Stomach (tissue), 8 donors: ENCODE measurements at regions not wholly inside any gene's neighbourhood (a gene's known extent, or its start where the extent isn't known, plus 50 kb on each side); places are given as distances from the start of the nearest gene placed in this dataset.

Experiments used
- DNase-seq, 2 donors: peaks; one replicate each; pipeline versions ENCODE4 v3.0.0 to v3.0.0-alpha.2; 2013 to 2019
- H3K27ac ChIP-seq, 5 donors: fragments of 200-600 bp in 4 of 5; sonication (generic) in 4 of 5; one replicate each; pipeline ENCODE4 v1.5.1; 2013 to 2019; ENCODE audit warnings: mild to moderate bottlenecking in 1 of 5, moderate library complexity in 1 of 5
- H3K27me3 ChIP-seq, 3 donors: fragments of 200-600 bp; sonication (generic); one replicate each; pipeline ENCODE4 v1.5.1; 2017 to 2019; ENCODE audit warnings: mixed run types in 1 of 3
- H3K36me3 ChIP-seq, 4 donors: fragments of 200-600 bp; sonication (generic); 1 replicate in 3 of 4; 2 replicates in 1 of 4; pipeline ENCODE4 v1.5.1; 2016 to 2019
- H3K4me1 ChIP-seq, 4 donors: fragments of 200-600 bp; sonication (generic); one replicate each; pipeline ENCODE4 v1.5.1; 2016 to 2019
- H3K4me3 ChIP-seq, 4 donors: fragments of 200-600 bp; sonication (generic) in 3 of 4; one replicate each; pipeline ENCODE4 v1.5.1; 2016 to 2019; ENCODE audit warnings: mild to moderate bottlenecking in 1 of 4
- H3K9me3 ChIP-seq, 4 donors: fragments of 200-600 bp; sonication (generic); one replicate each; pipeline ENCODE4 v1.5.1; 2016 to 2019
- EP300 ChIP-seq: sonication (generic); formaldehyde crosslinking; IDR thresholded peaks from one replicate; pipeline ENCODE4 v1.6.1; 2017; ENCODE audit warnings: antibody characterized with exemption
- POLR2A ChIP-seq, 4 donors: fragments of 450-650 bp; IDR thresholded peaks; one replicate each; pipeline ENCODE4 v1.6.1; 2016; ENCODE audit warnings: antibody characterized with exemption in 4 of 4, control low read depth in 2 of 4, mild to moderate bottlenecking in 1 of 4, moderate library complexity in 1 of 4
- POLR2AphosphoS5 ChIP-seq, 3 donors: sonication (generic); formaldehyde crosslinking; IDR thresholded peaks; one replicate each; pipeline ENCODE4 v1.6.1; 2016; ENCODE audit warnings: antibody characterized with exemption in 3 of 3
- WGBS, 5 donors: extraction: QIAGEN DNeasy Blood & Tissue Kit in 3 of 5; methylation state at CpG; one replicate each; pipeline versions ENCODE4 v1.1.5 to v1.1.7; 2013 to 2018; 5-methylcytosine and 5-hydroxymethylcytosine counted together
- intact Hi-C: fragments of 100-400 bp; cut with DNase I; formaldehyde crosslinking; loops from one replicate; pipeline ENCODE4 v1.15.1; 2023; ENCODE audit warnings: low total_unique reads
- TF ChIP-seq, protein P1 (sequence below), 7 experiments: fragments of 450-650 bp in 4 of 7; fragments of 200-600 bp in 3 of 7; sonication (generic) in 3 of 7; IDR thresholded peaks; one replicate each; pipeline ENCODE4 v1.5.1; 2016 to 2019; ENCODE audit warnings: antibody characterized with exemption in 7 of 7, control low read depth in 2 of 7, mild to moderate bottlenecking in 1 of 7
- donor health status: healthy with polysubstance abuse.
- donor health status: Bipolar disorder and iron deficiency.
- donor health status: healthy.

DNA sequence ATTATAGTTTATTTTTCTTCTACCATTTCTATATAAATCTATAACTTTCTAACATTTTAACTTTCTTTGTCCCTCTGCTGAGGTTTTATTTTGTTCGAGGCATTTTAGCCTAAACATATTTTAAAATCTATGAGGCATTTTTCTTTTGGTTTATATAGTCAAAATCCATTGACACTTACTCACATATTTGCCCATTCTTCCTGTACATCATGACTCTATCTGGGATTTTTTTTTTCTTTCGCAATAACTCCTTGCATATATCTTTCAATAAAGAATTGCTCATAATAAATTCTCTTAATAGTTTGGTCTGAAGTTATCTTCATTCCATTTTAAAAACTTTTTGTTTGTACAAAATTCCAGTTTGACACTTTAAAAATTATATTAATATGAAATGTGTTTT lies 632.3 kb downstream of the TLE4 start:
- 84 to 93% (median 90%) methylated on average over 2 of the region's 2 CpGs for WGBS, 5 donors
- Histone ChIP-seq H3K9me3 (no peaks in the 10 kb centered on the region), H3K4me3 (no peak overlapping the region), H3K27me3 (no peaks in the 10 kb centered on the region), H3K27ac (no peak overlapping the region), H3K36me3 (no peaks in the 10 kb centered on the region), H3K4me1 (no peaks in the 10 kb centered on the region)
- intact Hi-C loops: no loop called here
- no peak for DNase-seq
- TF ChIP-seq POLR2AphosphoS5 (IDR thresholded peaks at IDR 0.05) (no peak), EP300 (no peak), POLR2A (IDR thresholded peaks at IDR 0.05) (no peak)
- TF ChIP-seq, protein P1, sequence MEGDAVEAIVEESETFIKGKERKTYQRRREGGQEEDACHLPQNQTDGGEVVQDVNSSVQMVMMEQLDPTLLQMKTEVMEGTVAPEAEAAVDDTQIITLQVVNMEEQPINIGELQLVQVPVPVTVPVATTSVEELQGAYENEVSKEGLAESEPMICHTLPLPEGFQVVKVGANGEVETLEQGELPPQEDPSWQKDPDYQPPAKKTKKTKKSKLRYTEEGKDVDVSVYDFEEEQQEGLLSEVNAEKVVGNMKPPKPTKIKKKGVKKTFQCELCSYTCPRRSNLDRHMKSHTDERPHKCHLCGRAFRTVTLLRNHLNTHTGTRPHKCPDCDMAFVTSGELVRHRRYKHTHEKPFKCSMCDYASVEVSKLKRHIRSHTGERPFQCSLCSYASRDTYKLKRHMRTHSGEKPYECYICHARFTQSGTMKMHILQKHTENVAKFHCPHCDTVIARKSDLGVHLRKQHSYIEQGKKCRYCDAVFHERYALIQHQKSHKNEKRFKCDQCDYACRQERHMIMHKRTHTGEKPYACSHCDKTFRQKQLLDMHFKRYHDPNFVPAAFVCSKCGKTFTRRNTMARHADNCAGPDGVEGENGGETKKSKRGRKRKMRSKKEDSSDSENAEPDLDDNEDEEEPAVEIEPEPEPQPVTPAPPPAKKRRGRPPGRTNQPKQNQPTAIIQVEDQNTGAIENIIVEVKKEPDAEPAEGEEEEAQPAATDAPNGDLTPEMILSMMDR (IDR thresholded peaks at IDR 0.05): no peak

- H3K4me3 ChIP-seq: no peak overlapping the region
- no peaks in the 10 kb centered on the region for H3K36me3 ChIP-seq
- 51 to 79% (median 56%) methylated on average over 1 of the region's 1 CpG for WGBS, 5 donors
- no peaks in the 10 kb centered on the region for H3K27me3 ChIP-seq
- no peaks in the 10 kb centered on the region for H3K9me3 ChIP-seq
- no peak for DNase-seq
- TF ChIP-seq, protein P1 (IDR thresholded peaks at IDR 0.05): no peak
- no peak for TF ChIP-seq EP300
- no peak for TF ChIP-seq POLR2A (IDR thresholded peaks at IDR 0.05)
- TF ChIP-seq POLR2AphosphoS5 (IDR thresholded peaks at IDR 0.05): no peak
- intact Hi-C loops: no loop called here
- no peaks in the 10 kb centered on the region for H3K4me1 ChIP-seq
- H3K27ac ChIP-seq: no peak overlapping the region
Observed at GRCh38 chr9:80197661-80198060, 625.9 kb downstream of the TLE4 start.

- TF ChIP-seq POLR2A (IDR thresholded peaks at IDR 0.05) (no peak), EP300 (no peak), POLR2AphosphoS5 (IDR thresholded peaks at IDR 0.05) (no peak)
- TF ChIP-seq, protein P1 (IDR thresholded peaks at IDR 0.05): no peak
- intact Hi-C loops: no loop called here
Observed at GRCh38 chr9:80191108-80191507, 619.3 kb downstream of the TLE4 start.

GRCh38 chr9:80188579-80188978 lies 616.8 kb downstream of the TLE4 start:
- TF ChIP-seq POLR2AphosphoS5 (IDR thresholded peaks at IDR 0.05) (no peak), EP300 (no peak), POLR2A (IDR thresholded peaks at IDR 0.05) (no peak)
- TF ChIP-seq, protein P1 (IDR thresholded peaks at IDR 0.05): no peak
- intact Hi-C loops: no loop called here
- Histone ChIP-seq H3K9me3 (no peaks in the 10 kb centered on the region), H3K27me3 (no peaks in the 10 kb centered on the region), H3K27ac (no peak overlapping the region), H3K36me3 (no peaks in the 10 kb centered on the region), H3K4me3 (no peak overlapping the region), H3K4me1 (no peaks in the 10 kb centered on the region)
- WGBS, 5 donors: 82 to 86% (median 85%) methylated on average over 4 of the region's 4 CpGs
- DNase-seq: no peak

More at GRCh38 chr9:80191108-80191507, 619.3 kb downstream of the TLE4 start:
- H3K4me3 ChIP-seq: no peak overlapping the region
- no peaks in the 10 kb centered on the region for H3K4me1 ChIP-seq
- H3K27ac ChIP-seq: no peak overlapping the region
- no peaks in the 10 kb centered on the region for H3K9me3 ChIP-seq
- H3K27me3 ChIP-seq: no peaks in the 10 kb centered on the region
- no peak for DNase-seq
- no peaks in the 10 kb centered on the region for H3K36me3 ChIP-seq
